Activated naive CD4-positive, alpha-beta T cell treated with anti-CD3 and anti-CD28 coated beads for 36 hours (primary cell): ENCODE measurements at regions not wholly inside any gene's neighbourhood (a gene's known extent, or its start where the extent isn't known, plus 50 kb on each side); places are given as distances from the start of the nearest gene placed in this dataset.

Source experiments
- CTCF ChIA-PET: fragments of 350-600 bp; sonication (Branson Sonifier 250); formaldehyde crosslinking; loops from one replicate; lab custom pipeline; 2021; ENCODE audit warnings: antibody characterized with exemption; lab: Charles Lee
- DNase-seq: peaks from one replicate; pipeline ENCODE4 v3.0.0-alpha.2; 2020
- H3K27ac Mint-ChIP-seq: one replicate; pipeline ENCODE4 v1.8.0; 2021; ENCODE audit warnings: mild to moderate bottlenecking, mixed read lengths
- H3K27me3 Mint-ChIP-seq: one replicate; pipeline ENCODE4 v1.8.0; 2021; ENCODE audit warnings: low read depth, mixed read lengths
- H3K36me3 Mint-ChIP-seq: one replicate; pipeline ENCODE4 v1.8.0; 2021; ENCODE audit warnings: low read depth, mixed read lengths
- H3K4me1 Mint-ChIP-seq: one replicate; pipeline ENCODE4 v1.8.0; 2021; ENCODE audit warnings: low read depth, mixed read lengths
- H3K4me3 Mint-ChIP-seq: one replicate; pipeline ENCODE4 v1.8.0; 2021; ENCODE audit warnings: mild to moderate bottlenecking, moderate library complexity, mixed read lengths
- H3K9me3 Mint-ChIP-seq: one replicate; pipeline ENCODE4 v1.8.0; 2021; ENCODE audit warnings: mixed read lengths
- intact Hi-C: fragments of 100-400 bp; cut with micrococcal nuclease; formaldehyde crosslinking; loops from one replicate; pipeline ENCODE4 v1.15.1; 2023

GRCh38 chr9:13746876-13747275, 467.4 kb upstream of the MPDZ start:
- intact Hi-C loops = no loop called here
- DNase-seq = no peak
- H3K27me3 Mint-ChIP-seq = no peaks in the 10 kb centered on the region
- no peak overlapping the region for H3K27ac Mint-ChIP-seq
- no peaks in the 10 kb centered on the region for H3K36me3 Mint-ChIP-seq
- no peak overlapping the region for H3K4me3 Mint-ChIP-seq
- no peaks in the 10 kb centered on the region for H3K4me1 Mint-ChIP-seq
- CTCF ChIA-PET = no interaction called here
- H3K9me3 Mint-ChIP-seq = peaks cover 2% of the 10 kb centered on the region

GRCh38 chr9:13744261-13744901, 464.9 kb upstream of the MPDZ start:
- Mint-ChIP-seq H3K27ac (no peak overlapping the region), H3K9me3 (peaks cover 2% of the 10 kb centered on the region), H3K27me3 (no peaks in the 10 kb centered on the region), H3K36me3 (no peaks in the 10 kb centered on the region), H3K4me1 (no peaks in the 10 kb centered on the region), H3K4me3 (no peak overlapping the region)
- intact Hi-C loops = no loop called here
- no peak for DNase-seq
- CTCF ChIA-PET = no interaction called here

- Mint-ChIP-seq H3K36me3 (no peaks in the 10 kb centered on the region), H3K4me3 (no peak overlapping the region), H3K27ac (no peak overlapping the region), H3K9me3 (peaks cover 6% of the 10 kb centered on the region), H3K27me3 (no peaks in the 10 kb centered on the region), H3K4me1 (no peaks in the 10 kb centered on the region)
- intact Hi-C loops = no loop called here
- DNase-seq = no peak
- CTCF ChIA-PET = no interaction called here
Measured at GRCh38 chr9:13737885-13738284, 458.4 kb upstream of the MPDZ start.

- Mint-ChIP-seq H3K27me3 (no peaks in the 10 kb centered on the region), H3K36me3 (no peaks in the 10 kb centered on the region), H3K4me1 (no peaks in the 10 kb centered on the region), H3K9me3 (peaks cover 4% of the 10 kb centered on the region), H3K4me3 (no peak overlapping the region), H3K27ac (no peak overlapping the region)
- intact Hi-C loops = no loop called here
- CTCF ChIA-PET = no interaction called here
- no peak for DNase-seq
Measured at GRCh38 chr9:13735181-13735580, 455.7 kb upstream of the MPDZ start.

GRCh38 chr9:13734601-13735000, 455.1 kb upstream of the MPDZ start:
- Mint-ChIP-seq H3K4me1 (no peaks in the 10 kb centered on the region), H3K27me3 (no peaks in the 10 kb centered on the region), H3K9me3 (peaks cover 4% of the 10 kb centered on the region), H3K36me3 (no peaks in the 10 kb centered on the region), H3K27ac (no peak overlapping the region), H3K4me3 (no peak overlapping the region)
- intact Hi-C loops = no loop called here
- CTCF ChIA-PET = no interaction called here
- DNase-seq = no peak

- CTCF ChIA-PET = no interaction called here
- intact Hi-C loops = no loop called here
- H3K27ac Mint-ChIP-seq = no peak overlapping the region
- H3K36me3 Mint-ChIP-seq = no peaks in the 10 kb centered on the region
- H3K4me3 Mint-ChIP-seq = no peak overlapping the region
- H3K9me3 Mint-ChIP-seq = no peaks in the 10 kb centered on the region
- H3K27me3 Mint-ChIP-seq = no peaks in the 10 kb centered on the region
- no peak for DNase-seq
- no peaks in the 10 kb centered on the region for H3K4me1 Mint-ChIP-seq
Measured at GRCh38 chr9:13732290-13732689, 452.8 kb upstream of the MPDZ start.

GRCh38 chr9:13731637-13732036, 452.1 kb upstream of the MPDZ start:
- no peak overlapping the region for H3K4me3 Mint-ChIP-seq
- H3K4me1 Mint-ChIP-seq = no peaks in the 10 kb centered on the region
- DNase-seq = no peak
- intact Hi-C loops = no loop called here
- H3K36me3 Mint-ChIP-seq = no peaks in the 10 kb centered on the region
- CTCF ChIA-PET = no interaction called here
- H3K27ac Mint-ChIP-seq = no peak overlapping the region
- H3K9me3 Mint-ChIP-seq = no peaks in the 10 kb centered on the region
- no peaks in the 10 kb centered on the region for H3K27me3 Mint-ChIP-seq

- CTCF ChIA-PET = no interaction called here
- no peaks in the 10 kb centered on the region for H3K9me3 Mint-ChIP-seq
- DNase-seq = no peak
- no peak overlapping the region for H3K27ac Mint-ChIP-seq
- H3K27me3 Mint-ChIP-seq = no peaks in the 10 kb centered on the region
- no peak overlapping the region for H3K4me3 Mint-ChIP-seq
- H3K4me1 Mint-ChIP-seq = no peaks in the 10 kb centered on the region
- intact Hi-C loops = no loop called here
- no peaks in the 10 kb centered on the region for H3K36me3 Mint-ChIP-seq
Measured at GRCh38 chr9:13729955-13730354, 450.5 kb upstream of the MPDZ start.

- no peak for DNase-seq
- no peaks in the 10 kb centered on the region for H3K36me3 Mint-ChIP-seq
- H3K27me3 Mint-ChIP-seq = no peaks in the 10 kb centered on the region
- no peak overlapping the region for H3K27ac Mint-ChIP-seq
- no peak overlapping the region for H3K4me3 Mint-ChIP-seq
- intact Hi-C loops = no loop called here
- no peaks in the 10 kb centered on the region for H3K4me1 Mint-ChIP-seq
- CTCF ChIA-PET = no interaction called here
- peaks cover 2% of the 10 kb centered on the region for H3K9me3 Mint-ChIP-seq
Measured at GRCh38 chr9:13728917-13729811, 449.7 kb upstream of the MPDZ start.

- Mint-ChIP-seq H3K9me3 (peaks cover 2% of the 10 kb centered on the region), H3K27ac (no peak overlapping the region), H3K27me3 (no peaks in the 10 kb centered on the region), H3K4me3 (no peak overlapping the region), H3K36me3 (no peaks in the 10 kb centered on the region), H3K4me1 (no peaks in the 10 kb centered on the region)
- DNase-seq = no peak
- intact Hi-C loops = no loop called here
- CTCF ChIA-PET = no interaction called here
Measured at GRCh38 chr9:13728131-13728530, 448.6 kb upstream of the MPDZ start.

GRCh38 chr9:13726746-13727145, 447.3 kb upstream of the MPDZ start:
- DNase-seq = no peak
- H3K4me3 Mint-ChIP-seq = no peak overlapping the region
- H3K4me1 Mint-ChIP-seq = no peaks in the 10 kb centered on the region
- no peaks in the 10 kb centered on the region for H3K36me3 Mint-ChIP-seq
- no peaks in the 10 kb centered on the region for H3K27me3 Mint-ChIP-seq
- intact Hi-C loops = no loop called here
- CTCF ChIA-PET = no interaction called here
- peaks cover 5% of the 10 kb centered on the region for H3K9me3 Mint-ChIP-seq
- no peak overlapping the region for H3K27ac Mint-ChIP-seq

- intact Hi-C loops = no loop called here
- no peaks in the 10 kb centered on the region for H3K36me3 Mint-ChIP-seq
- H3K4me3 Mint-ChIP-seq = no peak overlapping the region
- peaks cover 5% of the 10 kb centered on the region for H3K9me3 Mint-ChIP-seq
- H3K4me1 Mint-ChIP-seq = no peaks in the 10 kb centered on the region
- no peaks in the 10 kb centered on the region for H3K27me3 Mint-ChIP-seq
- CTCF ChIA-PET = no interaction called here
- DNase-seq = no peak
- no peak overlapping the region for H3K27ac Mint-ChIP-seq
Measured at GRCh38 chr9:13725516-13725915, 446.0 kb upstream of the MPDZ start.
